ENCODE measurements at regions not wholly inside any gene's neighbourhood (a gene's known extent, or its start where the extent isn't known, plus 50 kb on each side); places are given as distances from the start of the nearest gene placed in this dataset.

GRCh38 chr5:9785751-9786150, 155.6 kb upstream of the TAS2R1 start:
- Histone ChIP-seq H3K4me3 (no peak overlapping the region), H3K36me3 (no peaks in the 10 kb centered on the region), H3K27ac (no peak overlapping the region), H3K9me3 (no peaks in the 10 kb centered on the region), H3K4me1 (no peaks in the 10 kb centered on the region), H3K27me3 (no peaks in the 10 kb centered on the region)
- no peak for ATAC-seq
- 51 to 78% methylated on average over 2 of the region's 2 CpGs for WGBS, 2 donors (ENCODE audit: low coverage in 1 of 2)
- no peak for TF ChIP-seq EP300 (IDR thresholded peaks at IDR 0.05)
- TF ChIP-seq POLR2AphosphoS5 (IDR thresholded peaks at IDR 0.05): no peak
- no peak for TF ChIP-seq CTCF (IDR thresholded peaks at IDR 0.05)
- TF ChIP-seq POLR2A (IDR thresholded peaks at IDR 0.05): no peak

- no peaks in the 10 kb centered on the region for H3K4me1 ChIP-seq
- no peaks in the 10 kb centered on the region for H3K36me3 ChIP-seq
Measured at GRCh38 chr5:9784231-9784630, 154.1 kb upstream of the TAS2R1 start.

GRCh38 chr5:9782826-9783560, 152.8 kb upstream of the TAS2R1 start:
- no peaks in the 10 kb centered on the region for H3K27me3 ChIP-seq
- TF ChIP-seq CTCF (IDR thresholded peaks at IDR 0.05): no peak
- TF ChIP-seq POLR2A (IDR thresholded peaks at IDR 0.05): no peak
- no peak for TF ChIP-seq EP300 (IDR thresholded peaks at IDR 0.05)
- no peak for TF ChIP-seq POLR2AphosphoS5 (IDR thresholded peaks at IDR 0.05)
- 31 to 35% methylated on average over 5 to 7 of the region's 7 CpGs for WGBS, 2 donors (ENCODE audit: low coverage in 1 of 2)

More at GRCh38 chr5:9784231-9784630, 154.1 kb upstream of the TAS2R1 start:
- no peak for TF ChIP-seq CTCF (IDR thresholded peaks at IDR 0.05)
- no peak for TF ChIP-seq EP300 (IDR thresholded peaks at IDR 0.05)
- no peak for TF ChIP-seq POLR2AphosphoS5 (IDR thresholded peaks at IDR 0.05)
- TF ChIP-seq POLR2A (IDR thresholded peaks at IDR 0.05): no peak
- Histone ChIP-seq H3K4me3 (no peak overlapping the region), H3K27me3 (no peaks in the 10 kb centered on the region), H3K27ac (no peak overlapping the region), H3K9me3 (peaks cover 0 to 7% (median 0%) of the 10 kb centered on the region in 3 donors)
- WGBS, 2 donors (ENCODE audit: low coverage in 1 of 2): 100% methylated on average over 2 of the region's 2 CpGs
- ATAC-seq: no peak

GRCh38 chr5:9781890-9782289, 151.7 kb upstream of the TAS2R1 start:
- H3K27ac ChIP-seq: no peak overlapping the region
- no peak for TF ChIP-seq EP300 (IDR thresholded peaks at IDR 0.05)
- no peak for TF ChIP-seq CTCF (IDR thresholded peaks at IDR 0.05)
- TF ChIP-seq POLR2AphosphoS5 (IDR thresholded peaks at IDR 0.05): no peak
- TF ChIP-seq POLR2A (IDR thresholded peaks at IDR 0.05): no peak
- peaks cover 0 to 7% (median 0%) of the 10 kb centered on the region in 3 donors for H3K9me3 ChIP-seq
- no peaks in the 10 kb centered on the region for H3K4me1 ChIP-seq
- no peaks in the 10 kb centered on the region for H3K27me3 ChIP-seq
- ATAC-seq: no peak
- H3K36me3 ChIP-seq: no peaks in the 10 kb centered on the region
- WGBS, 2 donors (ENCODE audit: low coverage in 1 of 2): 63% methylated on average over 1 of the region's 1 CpG; no CpG with 5 or more reads in 1 of the 2 donors
- H3K4me3 ChIP-seq: no peak overlapping the region

More at GRCh38 chr5:9782826-9783560, 152.8 kb upstream of the TAS2R1 start:
- ATAC-seq: no peak
- no peak overlapping the region for H3K4me3 ChIP-seq
- no peak overlapping the region for H3K27ac ChIP-seq
- H3K4me1 ChIP-seq: no peaks in the 10 kb centered on the region
- H3K9me3 ChIP-seq: peaks cover 0 to 7% (median 0%) of the 10 kb centered on the region in 3 donors
- H3K36me3 ChIP-seq: no peaks in the 10 kb centered on the region

GRCh38 chr5:9781275-9781674, 151.1 kb upstream of the TAS2R1 start:
- H3K27me3 ChIP-seq: no peaks in the 10 kb centered on the region
- no peak for ATAC-seq
- TF ChIP-seq POLR2AphosphoS5 (IDR thresholded peaks at IDR 0.05) (no peak), CTCF (IDR thresholded peaks at IDR 0.05) (no peak), POLR2A (IDR thresholded peaks at IDR 0.05) (no peak), EP300 (IDR thresholded peaks at IDR 0.05) (no peak)
- H3K4me1 ChIP-seq: no peaks in the 10 kb centered on the region
- peaks cover 0 to 7% (median 0%) of the 10 kb centered on the region in 3 donors for H3K9me3 ChIP-seq
- H3K27ac ChIP-seq: no peak overlapping the region
- no peaks in the 10 kb centered on the region for H3K36me3 ChIP-seq
- no peak overlapping the region for H3K4me3 ChIP-seq
- WGBS, 2 donors (ENCODE audit: low coverage in 1 of 2): 86 to 100% methylated on average over 1 to 2 of the region's 2 CpGs

Data from gastroesophageal sphincter (tissue), 4 donors.